ENCODE measurements at regions not wholly inside any gene's neighbourhood (a gene's known extent, or its start where the extent isn't known, plus 50 kb on each side); places are given as distances from the start of the nearest gene placed in this dataset.
"Not testable (repeated sequence)": the region's sequence is repeated elsewhere in the genome, so short reads cannot be mapped to it uniquely, and the experiment has no call there.

GRCh38 chr5:108548684-108549596 is 167.0 kb upstream of the FBXL17 start:
- ATAC-seq (no peak), DNase-seq (no peak)
- Mint-ChIP-seq H3K27me3 (ENCODE audit: low read depth) (no peaks in the 10 kb centered on the region), H3K9me3 (no peaks in the 10 kb centered on the region), H3K4me1 (ENCODE audit: low read depth) (no peaks in the 10 kb centered on the region), H3K4me3 (no peak overlapping the region), H3K36me3 (ENCODE audit: insufficient read depth) (no peaks in the 10 kb centered on the region)

- DNase-seq: no peak
- no peaks in the 10 kb centered on the region for H3K4me1 Mint-ChIP-seq (ENCODE audit: low read depth)
- no peaks in the 10 kb centered on the region for H3K36me3 Mint-ChIP-seq (ENCODE audit: insufficient read depth)
- no peak for ATAC-seq
- H3K9me3 Mint-ChIP-seq: no peaks in the 10 kb centered on the region
- H3K27me3 Mint-ChIP-seq (ENCODE audit: low read depth): no peaks in the 10 kb centered on the region
- H3K4me3 Mint-ChIP-seq: no peak overlapping the region
Measured at GRCh38 chr5:108546939-108547338, 165.0 kb upstream of the FBXL17 start.

- no peaks in the 10 kb centered on the region for H3K9me3 Mint-ChIP-seq
- H3K4me3 Mint-ChIP-seq: no peak overlapping the region
- no peaks in the 10 kb centered on the region for H3K4me1 Mint-ChIP-seq (ENCODE audit: low read depth)
- H3K36me3 Mint-ChIP-seq (ENCODE audit: insufficient read depth): no peaks in the 10 kb centered on the region
- no peak for ATAC-seq
- no peak for DNase-seq
- no peaks in the 10 kb centered on the region for H3K27me3 Mint-ChIP-seq (ENCODE audit: low read depth)
Measured at GRCh38 chr5:108545301-108545700, 163.4 kb upstream of the FBXL17 start.

DNA sequence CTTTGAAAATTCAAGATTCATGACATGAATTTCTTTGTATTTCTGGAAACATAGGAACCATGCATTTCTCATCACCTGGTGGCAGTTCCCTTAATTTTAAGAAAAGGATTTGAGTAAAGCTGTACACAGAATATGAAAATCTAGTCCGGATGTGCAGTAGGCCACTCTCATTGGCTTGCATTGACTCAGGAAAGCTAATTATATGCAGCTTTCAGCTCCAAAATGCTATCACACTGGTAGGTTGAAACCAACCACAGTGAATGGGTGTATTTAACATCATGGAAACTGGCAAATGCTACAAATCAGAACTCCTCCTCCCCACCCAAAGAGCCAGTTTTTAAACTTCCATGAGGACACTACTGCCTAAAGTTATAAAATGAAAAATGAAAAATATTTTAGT is 161.6 kb upstream of the FBXL17 start:
- H3K9me3 Mint-ChIP-seq: no peaks in the 10 kb centered on the region
- no peaks in the 10 kb centered on the region for H3K36me3 Mint-ChIP-seq (ENCODE audit: insufficient read depth)
- ATAC-seq (no peak), DNase-seq (no peak)
- H3K4me3 Mint-ChIP-seq: no peak overlapping the region
- H3K27me3 Mint-ChIP-seq (ENCODE audit: low read depth): peaks cover 1% of the 10 kb centered on the region
- H3K4me1 Mint-ChIP-seq (ENCODE audit: low read depth): no peaks in the 10 kb centered on the region

- no peak overlapping the region for H3K4me3 Mint-ChIP-seq
Measured at GRCh38 chr5:108541836-108542235, 159.9 kb upstream of the FBXL17 start.

GRCh38 chr5:108536321-108536720 is 154.4 kb upstream of the FBXL17 start:
- no peaks in the 10 kb centered on the region for H3K9me3 Mint-ChIP-seq
- ATAC-seq (no peak), DNase-seq (no peak)
- H3K36me3 Mint-ChIP-seq (ENCODE audit: insufficient read depth): no peaks in the 10 kb centered on the region
- peaks cover 5% of the 10 kb centered on the region for H3K27me3 Mint-ChIP-seq (ENCODE audit: low read depth)
- no peaks in the 10 kb centered on the region for H3K4me1 Mint-ChIP-seq (ENCODE audit: low read depth)
- H3K4me3 Mint-ChIP-seq: no peak overlapping the region

More at GRCh38 chr5:108541836-108542235, 159.9 kb upstream of the FBXL17 start:
- Mint-ChIP-seq H3K9me3 (no peaks in the 10 kb centered on the region), H3K4me1 (ENCODE audit: low read depth) (no peaks in the 10 kb centered on the region), H3K36me3 (ENCODE audit: insufficient read depth) (no peaks in the 10 kb centered on the region), H3K27me3 (ENCODE audit: low read depth) (peaks cover 1% of the 10 kb centered on the region)
- no peak for ATAC-seq
- no peak for DNase-seq

DNA sequence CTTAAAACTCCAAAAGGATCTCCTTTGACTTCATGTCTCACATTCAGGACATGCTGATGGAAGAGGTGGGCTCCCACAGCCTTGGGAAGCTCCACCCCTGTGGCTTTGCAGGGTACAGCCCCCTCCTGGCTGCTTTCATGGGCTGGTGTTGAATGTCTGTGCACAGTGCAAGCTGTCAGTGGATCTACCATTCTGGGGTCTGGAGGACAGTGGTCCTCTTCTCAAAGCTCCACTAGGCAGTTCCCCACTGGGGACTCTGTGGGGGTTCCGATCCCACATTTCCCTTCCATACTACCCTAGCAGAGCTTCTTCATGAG is 150.2 kb upstream of the FBXL17 start:
- ATAC-seq; H3K27me3 Mint-ChIP-seq (ENCODE audit: low read depth); DNase-seq; H3K9me3 Mint-ChIP-seq; H3K4me3 Mint-ChIP-seq; H3K4me1 Mint-ChIP-seq (ENCODE audit: low read depth); H3K36me3 Mint-ChIP-seq (ENCODE audit: insufficient read depth): not testable (repeated sequence)

DNA sequence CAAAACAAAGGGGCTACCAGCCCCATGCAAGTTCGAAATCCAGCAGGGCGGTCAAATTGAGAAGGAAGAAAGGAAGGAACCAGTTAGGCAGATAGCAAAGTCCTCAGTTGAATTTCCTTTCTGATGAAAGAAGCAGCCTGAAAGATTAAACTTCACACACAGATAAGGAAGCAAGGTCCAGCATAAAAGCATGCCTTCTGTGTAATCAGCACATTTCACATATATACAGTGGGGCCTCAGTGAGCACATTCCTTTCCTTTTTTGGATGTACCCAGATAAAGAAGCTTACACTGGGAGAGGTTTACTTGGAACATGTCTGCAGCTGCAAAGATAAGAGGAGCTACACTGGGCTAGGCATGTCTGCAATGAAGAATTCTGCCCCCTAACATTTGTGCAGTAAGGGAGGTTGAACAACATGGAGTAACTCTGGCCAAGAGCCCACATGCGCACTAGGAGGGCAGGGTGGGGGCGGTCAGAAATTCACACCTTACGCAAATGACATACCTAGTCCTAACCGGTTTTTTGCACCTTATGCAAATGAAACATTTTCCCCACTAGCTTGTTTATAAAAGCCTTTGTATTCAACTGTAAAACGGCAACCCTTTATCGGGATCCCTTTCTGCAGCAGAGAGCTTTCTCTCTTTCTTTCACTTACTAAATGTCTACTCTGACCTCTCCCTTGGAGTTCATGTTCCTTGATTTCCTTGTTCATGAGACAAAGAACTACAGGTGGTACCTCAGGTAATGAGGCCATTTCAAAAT is 149.7 kb upstream of the FBXL17 start:
- DNase-seq (no peak), ATAC-seq (no peak)
- peaks cover 1% of the 10 kb centered on the region for H3K9me3 Mint-ChIP-seq
- H3K27me3 Mint-ChIP-seq (ENCODE audit: low read depth): peaks cover 6% of the 10 kb centered on the region
- H3K4me1 Mint-ChIP-seq (ENCODE audit: low read depth): no peaks in the 10 kb centered on the region
- no peak overlapping the region for H3K4me3 Mint-ChIP-seq
- no peaks in the 10 kb centered on the region for H3K36me3 Mint-ChIP-seq (ENCODE audit: insufficient read depth)

DNA sequence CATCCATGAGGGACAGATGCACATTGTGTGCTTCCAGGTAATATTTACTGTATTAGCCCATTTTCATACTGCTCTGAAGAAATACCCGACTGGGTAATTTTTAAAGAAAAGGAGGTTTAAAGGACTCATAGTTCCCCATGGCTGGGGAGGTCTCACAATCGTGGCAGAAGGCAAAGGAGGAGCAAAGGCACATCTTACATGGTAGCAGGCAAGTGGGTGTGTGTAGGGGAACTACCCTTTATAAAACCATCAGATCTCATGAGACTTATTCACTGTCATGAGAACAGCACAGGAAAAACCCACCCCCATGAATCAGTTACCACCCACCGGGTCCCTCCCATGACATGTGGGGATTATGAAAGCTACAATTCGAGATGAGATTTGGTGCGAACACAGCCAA is 148.8 kb upstream of the FBXL17 start:
- Mint-ChIP-seq H3K27me3 (ENCODE audit: low read depth) (peaks cover 6% of the 10 kb centered on the region), H3K9me3 (peaks cover 6% of the 10 kb centered on the region), H3K4me3 (no peak overlapping the region), H3K36me3 (ENCODE audit: insufficient read depth) (no peaks in the 10 kb centered on the region), H3K4me1 (ENCODE audit: low read depth) (no peaks in the 10 kb centered on the region)
- ATAC-seq: no peak
- DNase-seq: no peak

GRCh38 chr5:108529381-108529780 is 147.5 kb upstream of the FBXL17 start:
- Mint-ChIP-seq H3K36me3 (ENCODE audit: insufficient read depth) (no peaks in the 10 kb centered on the region), H3K9me3 (peaks cover 6% of the 10 kb centered on the region), H3K4me1 (ENCODE audit: low read depth) (no peaks in the 10 kb centered on the region), H3K27me3 (ENCODE audit: low read depth) (peaks cover 6% of the 10 kb centered on the region), H3K4me3 (no peak overlapping the region)
- DNase-seq (no peak), ATAC-seq (no peak)

GRCh38 chr5:108528655-108529054 is 146.8 kb upstream of the FBXL17 start:
- Mint-ChIP-seq H3K4me3 (no peak overlapping the region), H3K4me1 (ENCODE audit: low read depth) (no peaks in the 10 kb centered on the region), H3K27me3 (ENCODE audit: low read depth) (peaks cover 6% of the 10 kb centered on the region), H3K36me3 (ENCODE audit: insufficient read depth) (no peaks in the 10 kb centered on the region), H3K9me3 (peaks cover 6% of the 10 kb centered on the region)
- DNase-seq (no peak), ATAC-seq (no peak)

- no peak for DNase-seq
- Mint-ChIP-seq H3K4me3 (no peak overlapping the region), H3K9me3 (peaks cover 6% of the 10 kb centered on the region), H3K27me3 (ENCODE audit: low read depth) (peaks cover 6% of the 10 kb centered on the region), H3K4me1 (ENCODE audit: low read depth) (no peaks in the 10 kb centered on the region), H3K36me3 (ENCODE audit: insufficient read depth) (no peaks in the 10 kb centered on the region)
- no peak for ATAC-seq
Measured at GRCh38 chr5:108524564-108524963, 142.7 kb upstream of the FBXL17 start.

GRCh38 chr5:108523360-108523759 is 141.5 kb upstream of the FBXL17 start:
- no peaks in the 10 kb centered on the region for H3K4me1 Mint-ChIP-seq (ENCODE audit: low read depth)
- H3K9me3 Mint-ChIP-seq: peaks cover 6% of the 10 kb centered on the region
- no peak overlapping the region for H3K4me3 Mint-ChIP-seq
- no peaks in the 10 kb centered on the region for H3K36me3 Mint-ChIP-seq (ENCODE audit: insufficient read depth)
- DNase-seq: no peak
- H3K27me3 Mint-ChIP-seq (ENCODE audit: low read depth): peaks cover 6% of the 10 kb centered on the region
- no peak for ATAC-seq

DNA sequence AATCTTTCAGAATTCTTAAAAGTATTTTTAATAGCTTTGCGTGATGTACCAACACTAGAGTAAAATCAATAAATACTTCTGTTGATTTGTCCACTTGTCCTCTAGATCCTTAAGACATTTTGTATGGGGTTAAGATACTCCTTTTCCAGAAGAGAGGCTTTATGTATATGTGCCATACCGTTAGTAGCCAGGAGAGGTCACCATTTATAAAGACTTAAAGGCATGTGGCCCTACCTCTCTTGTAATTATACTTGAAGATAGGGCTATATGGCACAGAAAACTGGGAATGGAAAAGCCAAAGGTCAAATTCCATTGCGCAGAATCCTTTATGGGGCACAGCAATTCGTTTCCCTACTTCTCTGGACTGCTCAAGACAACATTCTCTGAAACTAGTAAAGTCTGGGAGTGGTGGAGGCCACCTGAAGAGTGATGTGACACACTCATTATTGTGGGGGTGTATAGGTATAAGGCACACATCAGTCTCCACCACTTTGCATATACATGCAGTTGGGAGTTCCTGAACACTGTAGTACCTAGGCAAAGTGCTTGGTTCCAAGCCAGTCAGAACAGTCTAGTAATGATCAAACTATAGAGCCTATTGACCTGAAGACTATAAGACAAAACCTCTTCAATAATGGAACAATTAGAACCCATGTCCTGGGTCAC is 140.1 kb upstream of the FBXL17 start:
- H3K9me3 Mint-ChIP-seq: peaks cover 6% of the 10 kb centered on the region
- H3K27me3 Mint-ChIP-seq (ENCODE audit: low read depth): peaks cover 10% of the 10 kb centered on the region
- H3K36me3 Mint-ChIP-seq (ENCODE audit: insufficient read depth): no peaks in the 10 kb centered on the region
- no peaks in the 10 kb centered on the region for H3K4me1 Mint-ChIP-seq (ENCODE audit: low read depth)
- ATAC-seq (peak in 1 of 2 donors; percentile 65), DNase-seq (no peak)
- no peak overlapping the region for H3K4me3 Mint-ChIP-seq

All from activated T-cell treated with anti-CD3 and anti-CD28 coated beads, Interleukin-2, amount 50 U/mL, for 4 hours (primary cell).